Vagina (tissue), 2 donors: ENCODE measurements at regions not wholly inside any gene's neighbourhood (a gene's known extent, or its start where the extent isn't known, plus 50 kb on each side); places are given as distances from the start of the nearest gene placed in this dataset.

Experiments
- POLR2AphosphoS5 ChIP-seq, 2 donors: sonication (generic); formaldehyde crosslinking; IDR thresholded peaks; one replicate each; pipeline ENCODE4 v1.9.0; 2017; ENCODE audit warnings: antibody characterized with exemption in 2 of 2, mild to moderate bottlenecking in 2 of 2, low read depth in 1 of 2; ENCODE audit not compliant: insufficient read depth in 1 of 2
- TF ChIP-seq, protein P1 (sequence below), 3 experiments: fragments of 450-650 bp in 2 of 3; fragments of 200-600 bp in 1 of 3; sonication (generic) in 1 of 3; IDR thresholded peaks; one replicate each; pipeline ENCODE4 v1.5.1; 2017 to 2019; ENCODE audit warnings: antibody characterized with exemption in 3 of 3, mild to moderate bottlenecking in 2 of 3, moderate library complexity in 2 of 3

DNA sequence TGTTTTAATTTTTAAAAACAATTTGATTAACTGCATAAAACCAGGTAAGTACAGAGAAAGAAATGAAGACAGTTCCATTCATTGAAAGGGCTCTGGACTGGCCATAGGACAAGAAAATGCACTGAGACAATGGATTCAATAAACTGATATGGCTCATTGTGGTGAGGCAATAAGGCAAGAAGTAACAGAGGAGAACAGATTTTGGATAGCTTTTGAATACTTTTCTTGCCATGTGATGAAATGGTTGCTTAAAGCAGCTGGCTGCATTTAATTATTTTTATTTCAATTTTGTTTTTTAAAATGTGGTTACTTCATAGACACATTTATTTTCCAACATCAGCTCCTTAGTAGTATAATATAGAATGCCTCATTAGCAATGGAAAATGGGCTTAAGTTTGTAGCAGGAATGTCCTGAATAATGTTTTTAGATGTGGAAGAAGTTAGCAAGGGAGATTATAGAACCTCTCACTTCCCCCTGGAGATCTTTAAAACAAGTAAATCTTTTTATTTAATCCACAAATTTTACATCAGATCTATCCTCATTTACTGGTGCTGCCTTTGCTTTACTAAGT is 646.9 kb upstream of the ZEB2 start:
- TF ChIP-seq, protein P1, sequence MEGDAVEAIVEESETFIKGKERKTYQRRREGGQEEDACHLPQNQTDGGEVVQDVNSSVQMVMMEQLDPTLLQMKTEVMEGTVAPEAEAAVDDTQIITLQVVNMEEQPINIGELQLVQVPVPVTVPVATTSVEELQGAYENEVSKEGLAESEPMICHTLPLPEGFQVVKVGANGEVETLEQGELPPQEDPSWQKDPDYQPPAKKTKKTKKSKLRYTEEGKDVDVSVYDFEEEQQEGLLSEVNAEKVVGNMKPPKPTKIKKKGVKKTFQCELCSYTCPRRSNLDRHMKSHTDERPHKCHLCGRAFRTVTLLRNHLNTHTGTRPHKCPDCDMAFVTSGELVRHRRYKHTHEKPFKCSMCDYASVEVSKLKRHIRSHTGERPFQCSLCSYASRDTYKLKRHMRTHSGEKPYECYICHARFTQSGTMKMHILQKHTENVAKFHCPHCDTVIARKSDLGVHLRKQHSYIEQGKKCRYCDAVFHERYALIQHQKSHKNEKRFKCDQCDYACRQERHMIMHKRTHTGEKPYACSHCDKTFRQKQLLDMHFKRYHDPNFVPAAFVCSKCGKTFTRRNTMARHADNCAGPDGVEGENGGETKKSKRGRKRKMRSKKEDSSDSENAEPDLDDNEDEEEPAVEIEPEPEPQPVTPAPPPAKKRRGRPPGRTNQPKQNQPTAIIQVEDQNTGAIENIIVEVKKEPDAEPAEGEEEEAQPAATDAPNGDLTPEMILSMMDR (IDR thresholded peaks at IDR 0.05), result no peak
- no peak for TF ChIP-seq POLR2AphosphoS5 (IDR thresholded peaks at IDR 0.05; ENCODE audit: insufficient read depth in 1 of 2, low read depth in 1 of 2)
